ENCODE measurements at regions not wholly inside any gene's neighbourhood (a gene's known extent, or its start where the extent isn't known, plus 50 kb on each side); places are given as distances from the start of the nearest gene placed in this dataset.

- Histone ChIP-seq H3K27me3 (ENCODE audit: insufficient read depth) (no peaks in the 10 kb centered on the region), H3K4me3 (no peak overlapping the region), H3K79me2 (replicated peaks; ENCODE audit: insufficient read depth) (no peaks in the 10 kb centered on the region), H3K9me2 (ENCODE audit: insufficient read depth) (peaks cover 15% of the 10 kb centered on the region), H3F3A (replicated peaks; ENCODE audit: low read depth) (no peaks in the 10 kb centered on the region), H3K4me2 (peak overlapping the region; percentile 34), H3K36me3 (ENCODE audit: insufficient read depth) (no peaks in the 10 kb centered on the region), H3K4me1 (ENCODE audit: insufficient read depth) (peaks cover 32% of the 10 kb centered on the region), H2AFZ (no peak overlapping the region), H4K20me1 (replicated peaks; ENCODE audit: insufficient read depth) (no peaks in the 10 kb centered on the region), H3K27ac (ENCODE audit: low read depth) (peak overlapping the region; percentile 50; the same call in 1 of the 2 replicates)
- peaks cover 4% of the 10 kb centered on the region for H3K27me3 Mint-ChIP-seq (ENCODE audit: insufficient read depth, low read depth, poor library complexity)
- H3K36me3 Mint-ChIP-seq (ENCODE audit: low read depth) = no peaks in the 10 kb centered on the region; the same call in 2 of the 3 replicates
- H3K4me3 Mint-ChIP-seq = peak overlapping the region; percentile 9; the same call in 2 of the 3 replicates
- H3K4me1 Mint-ChIP-seq = peaks cover 35% of the 10 kb centered on the region
- ATAC-seq (peak; percentile 86), DNase-seq (ENCODE audit: low spot score) (peak; percentile 72)
- TF ChIP-seq REST (IDR thresholded peaks at IDR 0.05; ENCODE audit: unreplicated experiment) = no peak
- peak; percentile 68 for TF ChIP-seq NANOG (IDR thresholded peaks at IDR 0.05; ENCODE audit: borderline replicate concordance)
- H3K27ac Mint-ChIP-seq = peak overlapping the region; percentile 68; the same call in 1 of the 2 replicates
- H3K9me3 Mint-ChIP-seq = peaks cover 3% of the 10 kb centered on the region; the same call in 2 of the 3 replicates
Observed at GRCh38 chr9:1775230-1775629, 239.9 kb upstream of the SMARCA2 start.

- Histone ChIP-seq H3K4me2 (no peak overlapping the region), H3K36me3 (ENCODE audit: insufficient read depth) (no peaks in the 10 kb centered on the region), H3K4me3 (no peak overlapping the region), H3K4me1 (ENCODE audit: insufficient read depth) (peaks cover 32% of the 10 kb centered on the region), H2AFZ (peak overlapping the region; percentile 64; the same call in 1 of the 2 replicates), H3K27me3 (ENCODE audit: insufficient read depth) (no peaks in the 10 kb centered on the region), H4K20me1 (replicated peaks; ENCODE audit: insufficient read depth) (no peaks in the 10 kb centered on the region), H3K79me2 (replicated peaks; ENCODE audit: insufficient read depth) (no peaks in the 10 kb centered on the region), H3K9me2 (ENCODE audit: insufficient read depth) (peaks cover 15% of the 10 kb centered on the region), H3F3A (replicated peaks; ENCODE audit: low read depth) (no peaks in the 10 kb centered on the region), H3K27ac (ENCODE audit: low read depth) (no peak overlapping the region)
- no peak for TF ChIP-seq ZNF114 (CRISPR knock-in tag; IDR thresholded peaks at IDR 0.05)
- DNase-seq (ENCODE audit: low spot score) (no peak), ATAC-seq (no peak)
- Mint-ChIP-seq H3K27ac (no peak overlapping the region), H3K9me3 (peaks cover 3% of the 10 kb centered on the region; the same call in 2 of the 3 replicates), H3K4me3 (no peak overlapping the region), H3K4me1 (peaks cover 35% of the 10 kb centered on the region), H3K36me3 (ENCODE audit: low read depth) (no peaks in the 10 kb centered on the region; the same call in 2 of the 3 replicates), H3K27me3 (ENCODE audit: insufficient read depth, low read depth, poor library complexity) (peaks cover 4% of the 10 kb centered on the region)
Observed at GRCh38 chr9:1776668-1777067, 238.5 kb upstream of the SMARCA2 start.

- Histone ChIP-seq H3K36me3 (ENCODE audit: insufficient read depth) (no peaks in the 10 kb centered on the region), H3K27ac (ENCODE audit: low read depth) (no peak overlapping the region), H3K4me2 (no peak overlapping the region), H3K27me3 (ENCODE audit: insufficient read depth) (no peaks in the 10 kb centered on the region), H3K4me3 (no peak overlapping the region), H3K79me2 (replicated peaks; ENCODE audit: insufficient read depth) (no peaks in the 10 kb centered on the region), H2AFZ (no peak overlapping the region), H3K9me2 (ENCODE audit: insufficient read depth) (no peaks in the 10 kb centered on the region), H3F3A (replicated peaks; ENCODE audit: low read depth) (no peaks in the 10 kb centered on the region), H4K20me1 (replicated peaks; ENCODE audit: insufficient read depth) (no peaks in the 10 kb centered on the region), H3K4me1 (ENCODE audit: insufficient read depth) (no peaks in the 10 kb centered on the region)
- DNase-seq (ENCODE audit: low spot score) (no peak), ATAC-seq (no peak)
- Mint-ChIP-seq H3K4me3 (no peak overlapping the region), H3K36me3 (ENCODE audit: low read depth) (no peaks in the 10 kb centered on the region), H3K27ac (no peak overlapping the region), H3K27me3 (ENCODE audit: insufficient read depth, low read depth, poor library complexity) (no peaks in the 10 kb centered on the region), H3K9me3 (no peaks in the 10 kb centered on the region), H3K4me1 (no peaks in the 10 kb centered on the region)
- TF ChIP-seq ZNF462 (CRISPR knock-in tag; IDR thresholded peaks at IDR 0.05) (no peak), ZNF331 (CRISPR knock-in tag; IDR thresholded peaks at IDR 0.05; ENCODE audit: low read depth) (no peak), EZH2 (IDR thresholded peaks at IDR 0.05; ENCODE audit: low read depth, unreplicated experiment) (no peak), POLR2AphosphoS5 (IDR thresholded peaks at IDR 0.05; ENCODE audit: low read depth) (no peak), ZNF114 (CRISPR knock-in tag; IDR thresholded peaks at IDR 0.05) (no peak), JUNB (IDR thresholded peaks at IDR 0.05; ENCODE audit: unreplicated experiment) (no peak)
Observed at GRCh38 chr9:1791191-1791590, 224.0 kb upstream of the SMARCA2 start.

Measured in GM23338 (cell line).